Fibroblast of lung (primary cell): ENCODE measurements at regions not wholly inside any gene's neighbourhood (a gene's known extent, or its start where the extent isn't known, plus 50 kb on each side); places are given as distances from the start of the nearest gene placed in this dataset.
A peak's percentile ranks its signal among the peaks of the same experiment; 100 is the strongest.
"Not testable (repeated sequence)": the region's sequence is repeated elsewhere in the genome, so short reads cannot be mapped to it uniquely, and the experiment has no call there.

Experiments
- DNase-seq, 2 donors: peaks; one replicate each; pipeline versions ENCODE4 v3.0.0 to v3.0.0-alpha.2; 2010; ENCODE audit warnings: low read depth in 2 of 2
- H2AFZ ChIP-seq: 2 replicates; pipeline ENCODE4 v1.5.1; 2012; ENCODE audit warnings: low read length, control low read depth, inconsistent platforms
- H3K27ac ChIP-seq: 2 replicates; pipeline ENCODE4 v1.5.1; 2011; ENCODE audit warnings: low read length, control low read depth; ENCODE audit not compliant: insufficient read depth
- H3K27me3 ChIP-seq: 2 replicates; pipeline ENCODE4 v1.5.1; 2011; ENCODE audit warnings: mild to moderate bottlenecking, low read length; ENCODE audit not compliant: control insufficient read depth, insufficient read depth
- H3K36me3 ChIP-seq: 2 replicates; pipeline ENCODE4 v1.5.1; 2011; ENCODE audit warnings: low read length; ENCODE audit not compliant: control insufficient read depth, insufficient read depth
- H3K4me1 ChIP-seq: 2 replicates; pipeline ENCODE4 v1.5.1; 2011; ENCODE audit warnings: low read length; ENCODE audit not compliant: control insufficient read depth, insufficient read depth; ENCODE audit errors: extremely low read depth
- H3K4me2 ChIP-seq: 2 replicates; pipeline ENCODE4 v1.5.1; 2011; ENCODE audit warnings: low read length, control low read depth; ENCODE audit not compliant: insufficient read depth; ENCODE audit errors: extremely low read depth
- H3K4me3 ChIP-seq, 4 experiments: fragments of 200-600 bp in 1 of 4; sonication (generic) in 1 of 4; replicated peaks in 1 of 4; 2 replicates each; pipeline ENCODE4 v1.5.1; 2011 to 2016; ENCODE audit warnings: low read length in 4 of 4, low read depth in 3 of 4, mild to moderate bottlenecking in 3 of 4, control low read depth in 2 of 4, inconsistent platforms in 1 of 4, mixed read lengths in 1 of 4; ENCODE audit not compliant: insufficient read depth in 1 of 4; ENCODE audit errors: control extremely low read depth in 1 of 4
- H3K79me2 ChIP-seq: 2 replicates; pipeline ENCODE4 v1.5.1; 2012; ENCODE audit warnings: mild to moderate bottlenecking, low read length, inconsistent platforms; ENCODE audit not compliant: control insufficient read depth, insufficient read depth
- H3K9ac ChIP-seq: 2 replicates; pipeline ENCODE4 v1.5.1; 2011; ENCODE audit warnings: mild to moderate bottlenecking, low read length, control low read depth; ENCODE audit not compliant: insufficient read depth
- H3K9me3 ChIP-seq: 2 replicates; pipeline ENCODE4 v1.5.1; 2012; ENCODE audit warnings: low read depth, low read length; ENCODE audit not compliant: control insufficient read depth, insufficient read depth
- H4K20me1 ChIP-seq: 2 replicates; pipeline ENCODE4 v1.5.1; 2011; ENCODE audit warnings: low read length; ENCODE audit not compliant: control insufficient read depth, insufficient read depth; ENCODE audit errors: extremely low read depth
- CTCF ChIP-seq, 2 donors: IDR thresholded peaks in 1 of 2; conservative IDR thresholded peaks in 1 of 2; 1 replicate in 1 of 2; 2 replicates in 1 of 2; pipeline ENCODE4 v1.5.1; 2011 to 2012; ENCODE audit warnings: low read length in 2 of 2, control low read depth in 1 of 2, inconsistent platforms in 1 of 2, low read depth in 1 of 2, mild to moderate bottlenecking in 1 of 2
- EZH2 ChIP-seq: IDR thresholded peaks from 2 replicates; pipeline ENCODE4 v1.5.1; 2012; ENCODE audit warnings: low read length, control low read depth, mild to moderate bottlenecking; ENCODE audit errors: missing control alignments

- Histone ChIP-seq H3K27me3 (peaks cover 2% of the 10 kb centered on the region), H2AFZ (no peak overlapping the region), H3K4me1 (no peaks in the 10 kb centered on the region), H4K20me1 (no peaks in the 10 kb centered on the region), H3K4me3 (no peak overlapping the region), H3K4me2 (no peak overlapping the region), H3K36me3 (no peaks in the 10 kb centered on the region), H3K27ac (no peak overlapping the region), H3K9ac (no peak overlapping the region), H3K79me2 (no peaks in the 10 kb centered on the region), H3K9me3 (no peaks in the 10 kb centered on the region)
- DNase-seq: no peak
- TF ChIP-seq CTCF (conservative IDR thresholded peaks at IDR 0.05 in 1 of 2, IDR thresholded peaks at IDR 0.05 in 1 of 2; ENCODE audit: low read depth in 1 of 2, low read length in 2 of 2) (no peak), EZH2 (no peak)
These were observed 80.5 kb upstream of the IFNGR1 start for GRCh38 chr6:137299681-137300080.

GRCh38 chr6:137297887-137298286 lies 78.7 kb upstream of the IFNGR1 start:
- H3K36me3 ChIP-seq: no peaks in the 10 kb centered on the region
- no peaks in the 10 kb centered on the region for H3K4me1 ChIP-seq
- H3K9me3 ChIP-seq: no peaks in the 10 kb centered on the region
- TF ChIP-seq CTCF (conservative IDR thresholded peaks at IDR 0.05 in 1 of 2, IDR thresholded peaks at IDR 0.05 in 1 of 2; ENCODE audit: low read depth in 1 of 2, low read length in 2 of 2): no peak
- TF ChIP-seq EZH2: no peak
- no peak overlapping the region for H3K4me3 ChIP-seq
- no peaks in the 10 kb centered on the region for H3K79me2 ChIP-seq
- H4K20me1 ChIP-seq: no peaks in the 10 kb centered on the region
- H3K4me2 ChIP-seq: no peak overlapping the region
- H3K27ac ChIP-seq: no peak overlapping the region
- no peaks in the 10 kb centered on the region for H3K27me3 ChIP-seq
- no peak overlapping the region for H3K9ac ChIP-seq
- DNase-seq: peak; percentile 11 to 13
- no peak overlapping the region for H2AFZ ChIP-seq

DNA sequence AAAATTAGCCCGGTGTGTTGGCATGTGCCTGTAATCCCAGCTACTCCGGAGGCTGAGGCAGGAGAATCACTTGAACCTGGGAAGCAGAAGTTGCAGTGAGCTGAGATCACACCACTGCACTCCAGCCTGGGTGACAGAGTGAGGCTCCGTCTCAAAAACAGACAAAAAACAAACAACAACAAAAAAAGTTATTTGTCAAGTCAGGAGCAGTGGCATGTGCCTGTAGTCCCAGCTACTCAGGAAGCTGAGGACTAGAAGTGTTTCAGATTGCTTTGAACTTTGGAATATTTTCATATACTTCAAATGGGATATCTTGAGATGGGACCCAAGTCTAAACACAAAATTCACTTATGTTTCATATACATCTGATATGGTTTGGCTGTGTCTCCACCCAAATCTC lies 73.1 kb upstream of the IFNGR1 start:
- not testable (repeated sequence) for H3K4me3 ChIP-seq, H3K27me3 ChIP-seq, H3K27ac ChIP-seq, H3K9me3 ChIP-seq, H3K36me3 ChIP-seq, H3K79me2 ChIP-seq, H3K4me2 ChIP-seq, H4K20me1 ChIP-seq, H2AFZ ChIP-seq, DNase-seq, H3K9ac ChIP-seq, H3K4me1 ChIP-seq
